ENCODE measurements at regions not wholly inside any gene's neighbourhood (a gene's known extent, or its start where the extent isn't known, plus 50 kb on each side); places are given as distances from the start of the nearest gene placed in this dataset.

DNA sequence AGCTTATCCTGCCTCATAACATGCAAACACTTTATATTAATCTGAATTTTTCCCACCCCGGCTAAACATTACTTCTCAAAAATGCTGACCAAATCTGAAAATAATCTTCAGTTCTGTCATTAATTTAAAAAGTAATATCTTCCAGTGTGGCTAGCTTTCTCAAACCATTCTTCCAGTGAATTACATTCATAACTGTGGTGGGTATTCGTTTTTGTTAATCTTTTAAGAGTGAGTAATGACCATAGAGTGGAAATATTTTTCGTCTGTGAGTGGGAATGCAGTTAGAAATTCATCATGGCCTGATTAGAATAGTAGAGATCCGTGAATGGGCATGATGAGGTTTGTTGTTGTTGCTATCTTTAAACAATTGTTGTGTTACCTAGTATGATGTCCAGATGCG, 138.6 kb upstream of the SFRP2 start:
- WGBS, 2 donors = 74 to 86% methylated on average over 5 of the region's 5 CpGs
- DNase-seq = no peak
- no peaks in the 10 kb centered on the region for H3K4me1 ChIP-seq

DNA sequence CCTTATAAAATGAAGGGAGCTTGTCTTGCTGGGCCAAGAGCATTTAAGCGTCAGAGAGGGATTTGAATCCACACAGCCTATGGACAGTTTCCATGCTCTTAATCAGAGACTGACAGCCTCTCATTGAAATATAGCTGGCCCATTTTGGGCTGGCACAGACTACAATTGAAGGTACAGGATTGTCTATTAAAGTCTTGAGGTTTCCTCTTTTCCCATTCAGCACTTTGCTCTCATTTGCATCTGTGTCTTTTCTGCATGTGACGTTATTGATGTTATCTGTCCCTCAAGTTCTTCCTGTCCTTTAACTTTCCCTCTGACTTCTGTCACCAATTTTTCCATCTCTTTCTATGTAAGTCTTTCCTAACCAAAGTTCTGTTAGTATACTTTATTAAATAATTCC, 133.3 kb upstream of the SFRP2 start:
- Histone ChIP-seq H3K4me3 (no peak overlapping the region), H3K36me3 (ENCODE audit: low read depth, missing control alignments) (no peaks in the 10 kb centered on the region), H3K4me1 (no peaks in the 10 kb centered on the region), H3K27me3 (no peaks in the 10 kb centered on the region), H3K9me3 (no peaks in the 10 kb centered on the region), H3K27ac (no peak overlapping the region)
- intact Hi-C loops (cut with DNase I; ENCODE audit: low total_unique reads) = no loop called here
- no peak for DNase-seq
- 79 to 90% methylated on average over 2 of the region's 2 CpGs for WGBS, 2 donors
- TF ChIP-seq, protein P1, sequence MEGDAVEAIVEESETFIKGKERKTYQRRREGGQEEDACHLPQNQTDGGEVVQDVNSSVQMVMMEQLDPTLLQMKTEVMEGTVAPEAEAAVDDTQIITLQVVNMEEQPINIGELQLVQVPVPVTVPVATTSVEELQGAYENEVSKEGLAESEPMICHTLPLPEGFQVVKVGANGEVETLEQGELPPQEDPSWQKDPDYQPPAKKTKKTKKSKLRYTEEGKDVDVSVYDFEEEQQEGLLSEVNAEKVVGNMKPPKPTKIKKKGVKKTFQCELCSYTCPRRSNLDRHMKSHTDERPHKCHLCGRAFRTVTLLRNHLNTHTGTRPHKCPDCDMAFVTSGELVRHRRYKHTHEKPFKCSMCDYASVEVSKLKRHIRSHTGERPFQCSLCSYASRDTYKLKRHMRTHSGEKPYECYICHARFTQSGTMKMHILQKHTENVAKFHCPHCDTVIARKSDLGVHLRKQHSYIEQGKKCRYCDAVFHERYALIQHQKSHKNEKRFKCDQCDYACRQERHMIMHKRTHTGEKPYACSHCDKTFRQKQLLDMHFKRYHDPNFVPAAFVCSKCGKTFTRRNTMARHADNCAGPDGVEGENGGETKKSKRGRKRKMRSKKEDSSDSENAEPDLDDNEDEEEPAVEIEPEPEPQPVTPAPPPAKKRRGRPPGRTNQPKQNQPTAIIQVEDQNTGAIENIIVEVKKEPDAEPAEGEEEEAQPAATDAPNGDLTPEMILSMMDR (IDR thresholded peaks at IDR 0.05) = no peak
- no peak for TF ChIP-seq POLR2A (IDR thresholded peaks at IDR 0.05)

More for the DNA sequence above, 138.6 kb upstream of the SFRP2 start:
- Histone ChIP-seq H3K9me3 (no peaks in the 10 kb centered on the region), H3K36me3 (ENCODE audit: low read depth, missing control alignments) (no peaks in the 10 kb centered on the region), H3K4me3 (no peak overlapping the region), H3K27me3 (no peaks in the 10 kb centered on the region), H3K27ac (no peak overlapping the region)
- intact Hi-C loops (cut with DNase I; ENCODE audit: low total_unique reads) = no loop called here
- no peak for TF ChIP-seq POLR2A (IDR thresholded peaks at IDR 0.05)
- TF ChIP-seq, protein P1 (IDR thresholded peaks at IDR 0.05) = no peak

DNA sequence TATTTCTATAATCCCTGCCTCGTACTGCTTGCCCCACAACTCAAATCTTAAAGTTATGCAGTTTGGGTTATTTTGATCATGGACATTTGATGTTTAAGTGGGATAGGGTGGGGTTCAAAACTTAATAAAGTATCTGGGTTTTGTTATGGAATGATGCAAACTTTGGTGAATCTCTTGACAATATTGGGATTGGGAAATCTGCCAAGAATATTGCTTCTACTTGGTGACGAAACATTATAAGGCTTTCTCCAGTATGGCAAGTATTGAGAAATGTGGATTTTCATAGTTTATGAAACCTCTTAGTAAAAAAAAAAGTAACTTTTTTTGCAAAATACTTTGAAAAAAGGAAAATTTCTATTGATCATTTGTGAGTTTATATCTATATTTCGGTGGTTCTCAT, 130.8 kb upstream of the SFRP2 start:
- no peak for DNase-seq
- WGBS, 2 donors = 92 to 97% methylated on average over 3 of the region's 3 CpGs
- no peak overlapping the region for H3K4me3 ChIP-seq

DNA sequence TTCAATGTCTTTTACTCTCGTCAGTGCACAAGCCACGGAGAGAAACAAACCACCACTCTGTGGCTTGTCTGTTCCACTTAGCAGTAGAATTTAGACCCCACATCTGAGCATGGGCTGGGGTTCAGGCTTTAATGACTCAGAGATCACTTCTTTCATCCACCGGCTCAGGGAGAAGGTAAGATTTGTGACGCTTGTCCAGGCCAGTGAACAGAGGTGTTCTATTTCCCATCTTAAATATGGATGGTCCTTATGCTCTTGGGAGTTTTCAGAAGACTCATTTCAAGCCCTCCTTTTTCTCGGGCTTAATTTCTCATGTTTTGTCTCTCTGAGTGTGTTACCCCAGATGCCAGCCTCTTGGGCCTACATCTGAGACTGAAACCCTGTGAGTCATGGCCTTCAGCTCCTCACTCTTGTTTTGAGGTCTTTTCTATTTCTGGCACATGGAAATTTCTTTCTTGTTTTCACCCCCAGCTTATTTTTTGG, 127.4 kb upstream of the SFRP2 start:
- H3K4me3 ChIP-seq = no peak overlapping the region

More for the DNA sequence above, 130.8 kb upstream of the SFRP2 start:
- TF ChIP-seq, protein P1 (IDR thresholded peaks at IDR 0.05) = no peak
- no peak for TF ChIP-seq POLR2A (IDR thresholded peaks at IDR 0.05)
- intact Hi-C loops (cut with DNase I; ENCODE audit: low total_unique reads) = no loop called here
- H3K36me3 ChIP-seq (ENCODE audit: low read depth, missing control alignments) = no peaks in the 10 kb centered on the region
- no peaks in the 10 kb centered on the region for H3K4me1 ChIP-seq
- H3K27ac ChIP-seq = no peak overlapping the region
- no peaks in the 10 kb centered on the region for H3K27me3 ChIP-seq
- no peaks in the 10 kb centered on the region for H3K9me3 ChIP-seq

DNA sequence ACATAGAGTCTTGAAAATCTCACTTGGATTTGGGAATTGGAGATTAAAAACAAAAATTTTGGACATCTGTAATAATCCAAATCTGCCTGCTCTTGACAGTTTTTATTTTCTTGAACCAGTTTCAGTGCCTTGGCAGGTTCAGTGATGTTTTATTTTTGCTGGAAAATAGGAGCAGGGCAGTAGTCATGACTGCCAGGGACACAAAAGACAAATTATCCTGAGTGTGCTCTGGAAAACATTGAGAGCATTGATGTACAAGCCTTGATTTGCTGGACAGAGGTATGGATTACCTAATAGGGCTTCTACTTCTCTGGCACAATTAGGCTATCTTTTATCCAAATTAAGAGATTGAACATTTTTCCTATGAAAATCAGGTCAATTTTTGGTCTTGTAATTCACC, 123.4 kb upstream of the SFRP2 start:
- no peaks in the 10 kb centered on the region for H3K4me1 ChIP-seq
- no peak for TF ChIP-seq POLR2A (IDR thresholded peaks at IDR 0.05)
- TF ChIP-seq, protein P1 (IDR thresholded peaks at IDR 0.05) = no peak
- H3K27me3 ChIP-seq = no peaks in the 10 kb centered on the region

More for the DNA sequence above, 127.4 kb upstream of the SFRP2 start:
- H3K27ac ChIP-seq = no peak overlapping the region
- H3K36me3 ChIP-seq (ENCODE audit: low read depth, missing control alignments) = no peaks in the 10 kb centered on the region
- WGBS, 2 donors = 85 to 93% methylated on average over 5 of the region's 5 CpGs
- no peaks in the 10 kb centered on the region for H3K4me1 ChIP-seq
- H3K9me3 ChIP-seq = no peaks in the 10 kb centered on the region
- intact Hi-C loops (cut with DNase I; ENCODE audit: low total_unique reads) = no loop called here
- no peak for DNase-seq
- TF ChIP-seq POLR2A (IDR thresholded peaks at IDR 0.05) = no peak
- TF ChIP-seq, protein P1 (IDR thresholded peaks at IDR 0.05) = no peak
- H3K27me3 ChIP-seq = no peaks in the 10 kb centered on the region

More for the DNA sequence above, 123.4 kb upstream of the SFRP2 start:
- no peak for DNase-seq
- Histone ChIP-seq H3K4me3 (no peak overlapping the region), H3K9me3 (no peaks in the 10 kb centered on the region), H3K27ac (no peak overlapping the region), H3K36me3 (ENCODE audit: low read depth, missing control alignments) (no peaks in the 10 kb centered on the region)
- intact Hi-C loops (cut with DNase I; ENCODE audit: low total_unique reads) = no loop called here

Measured in testis (tissue), 2 donors.